ENCODE measurements at regions not wholly inside any gene's neighbourhood (a gene's known extent, or its start where the extent isn't known, plus 50 kb on each side); places are given as distances from the start of the nearest gene placed in this dataset.
"Not testable (repeated sequence)": the region's sequence is repeated elsewhere in the genome, so short reads cannot be mapped to it uniquely, and the experiment has no call there.

- FAIRE-seq (no peak), DNase-seq (ENCODE audit: insufficient read length, low spot score) (no peak)
- TF ChIP-seq POLR2A (IDR thresholded peaks at IDR 0.05; ENCODE audit: low read depth, low read length): no peak
These were observed 175.8 kb upstream of the NPY2R start for GRCh38 chr4:155032521-155033229.

DNA sequence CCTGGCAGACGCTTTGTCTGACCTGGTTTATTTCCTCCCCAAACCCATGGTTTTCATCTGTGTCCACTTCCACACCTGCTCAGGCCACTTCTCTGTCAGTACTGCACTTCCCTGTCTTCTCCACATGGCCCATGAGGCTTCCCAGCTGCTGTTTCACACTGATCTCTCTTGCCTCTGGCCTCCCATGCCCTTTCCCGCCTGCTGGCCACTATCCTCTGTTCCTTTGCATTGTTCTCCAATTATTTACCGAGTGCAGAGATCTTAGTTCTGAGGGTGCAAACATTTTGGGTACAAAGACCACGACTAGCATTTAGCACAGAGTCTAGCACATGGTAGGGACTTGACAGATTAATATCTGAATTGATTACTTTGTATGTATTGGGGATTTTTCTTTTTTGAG is 174.8 kb upstream of the NPY2R start:
- DNase-seq (ENCODE audit: insufficient read length, low spot score): no peak
- TF ChIP-seq POLR2A (IDR thresholded peaks at IDR 0.05; ENCODE audit: low read depth, low read length): no peak
- FAIRE-seq: no peak

- FAIRE-seq (no peak), DNase-seq (ENCODE audit: insufficient read length, low spot score) (no peak)
- TF ChIP-seq POLR2A (IDR thresholded peaks at IDR 0.05; ENCODE audit: low read depth, low read length): no peak
These were observed 171.4 kb upstream of the NPY2R start for GRCh38 chr4:155037031-155037430.

DNA sequence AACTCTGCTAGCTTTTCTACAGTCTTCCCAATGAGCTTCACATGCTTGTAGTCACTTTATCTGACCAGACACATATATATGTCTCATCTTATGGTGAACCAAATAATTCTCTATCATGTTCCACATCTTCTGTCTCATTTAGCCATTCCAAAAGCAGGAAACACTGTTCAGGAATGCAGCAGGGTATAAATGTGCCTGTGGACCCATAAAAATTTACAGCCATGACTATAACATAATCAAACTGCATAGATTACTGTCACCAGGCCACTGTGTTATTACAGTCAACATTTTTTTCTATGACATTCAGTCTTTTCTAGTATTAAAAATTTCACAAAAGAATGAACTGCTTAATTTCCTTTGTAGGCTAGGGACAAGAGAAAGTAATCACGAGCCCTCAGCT is 170.0 kb upstream of the NPY2R start:
- TF ChIP-seq POLR2A (IDR thresholded peaks at IDR 0.05; ENCODE audit: low read depth, low read length): no peak
- FAIRE-seq (no peak), DNase-seq (ENCODE audit: insufficient read length, low spot score) (no peak)

- DNase-seq (ENCODE audit: insufficient read length, low spot score) (no peak), FAIRE-seq (no peak)
- TF ChIP-seq POLR2A (IDR thresholded peaks at IDR 0.05; ENCODE audit: low read depth, low read length): no peak
These were observed 169.3 kb upstream of the NPY2R start for GRCh38 chr4:155039162-155039561.

GRCh38 chr4:155040031-155040430 is 168.4 kb upstream of the NPY2R start:
- FAIRE-seq (no peak), DNase-seq (ENCODE audit: insufficient read length, low spot score) (no peak)
- TF ChIP-seq POLR2A (IDR thresholded peaks at IDR 0.05; ENCODE audit: low read depth, low read length): no peak

DNA sequence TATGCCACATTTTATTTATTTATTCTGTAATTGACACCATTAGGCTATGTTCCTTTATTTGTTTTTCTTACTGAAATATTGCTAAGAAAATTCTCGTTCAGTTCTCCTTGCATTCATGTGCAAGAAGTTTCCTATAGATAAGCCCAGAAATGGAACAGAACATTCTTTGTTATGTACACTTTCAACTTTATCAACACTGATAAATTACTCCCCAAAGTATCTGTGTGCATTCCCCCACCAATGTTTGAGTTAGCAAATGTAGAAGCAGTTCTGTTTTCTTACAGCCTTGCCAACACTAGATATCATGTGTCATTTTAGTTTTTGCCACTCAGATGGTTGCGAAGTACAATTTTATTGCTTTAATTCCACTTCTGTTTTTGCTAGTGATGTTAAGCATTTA is 166.4 kb upstream of the NPY2R start:
- no peak for TF ChIP-seq POLR2A (IDR thresholded peaks at IDR 0.05; ENCODE audit: low read depth, low read length)
- DNase-seq (ENCODE audit: insufficient read length, low spot score): no peak
- FAIRE-seq: no peak

GRCh38 chr4:155044251-155044650 is 164.2 kb upstream of the NPY2R start:
- DNase-seq (ENCODE audit: insufficient read length, low spot score); FAIRE-seq: not testable (repeated sequence)

GRCh38 chr4:155047755-155048154 is 160.7 kb upstream of the NPY2R start:
- no peak for TF ChIP-seq POLR2A (IDR thresholded peaks at IDR 0.05; ENCODE audit: low read depth, low read length)
- no peak for DNase-seq (ENCODE audit: insufficient read length, low spot score)
- FAIRE-seq: no peak

DNA sequence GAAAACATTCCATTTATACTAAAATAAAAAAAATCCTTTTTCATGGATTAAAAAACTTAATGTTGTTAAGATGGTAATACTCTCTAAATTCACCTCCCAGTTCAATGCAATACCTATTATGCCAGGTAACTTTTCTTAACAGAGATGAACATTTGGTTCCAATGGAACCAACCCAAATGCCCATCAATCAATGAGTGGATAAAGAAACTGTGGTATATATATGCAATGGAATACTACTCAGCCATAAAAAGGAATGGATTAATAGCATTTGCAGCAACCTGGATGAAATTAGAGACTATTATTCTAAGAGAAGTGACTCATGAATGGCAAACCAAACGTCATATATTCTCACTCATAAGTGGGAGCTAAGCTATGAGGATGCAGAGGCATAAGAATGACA is 154.4 kb upstream of the NPY2R start:
- DNase-seq (ENCODE audit: insufficient read length, low spot score); FAIRE-seq: not testable (repeated sequence)

DNA sequence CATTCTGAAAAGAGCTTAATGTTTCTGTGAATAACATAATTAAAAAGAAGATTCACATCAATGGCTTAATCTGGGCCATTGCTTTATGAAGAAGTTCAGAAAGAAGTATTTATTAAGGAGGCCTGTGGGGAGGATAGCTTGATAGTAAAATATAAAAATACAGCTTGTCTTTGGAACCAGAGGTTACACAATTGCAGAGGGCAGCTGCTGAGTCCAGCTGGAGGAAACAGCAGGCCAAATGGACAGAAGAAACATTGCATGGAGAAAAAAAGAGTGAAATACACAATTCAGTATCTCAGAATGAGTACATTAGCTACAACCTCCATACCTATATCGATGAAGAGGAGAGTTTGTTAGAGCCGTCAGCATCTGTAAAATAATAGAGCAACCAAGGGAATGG is 148.0 kb upstream of the NPY2R start:
- TF ChIP-seq POLR2A (IDR thresholded peaks at IDR 0.05; ENCODE audit: low read depth, low read length): no peak
- FAIRE-seq (no peak), DNase-seq (ENCODE audit: insufficient read length, low spot score) (no peak)

DNA sequence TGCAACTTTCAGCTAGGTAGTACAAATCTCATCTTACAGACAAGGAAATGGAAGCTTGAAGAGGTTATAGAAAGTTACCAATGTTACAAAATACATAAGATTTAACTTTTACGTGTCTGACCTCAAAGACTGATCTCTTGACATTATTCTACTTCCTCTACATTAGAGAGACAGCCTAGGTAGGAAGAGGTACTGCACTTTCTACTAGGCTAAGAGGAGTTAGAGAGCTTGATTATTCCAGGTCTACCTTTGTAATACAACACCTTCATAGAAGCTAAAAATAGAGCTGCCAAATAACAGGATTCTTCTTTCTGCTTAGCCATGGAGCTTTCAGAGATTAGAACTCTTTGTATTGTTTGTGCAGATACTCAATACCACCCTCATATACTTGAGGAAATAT is 147.6 kb upstream of the NPY2R start:
- TF ChIP-seq POLR2A (IDR thresholded peaks at IDR 0.05; ENCODE audit: low read depth, low read length): no peak
- FAIRE-seq: no peak
- DNase-seq (ENCODE audit: insufficient read length, low spot score): no peak

GRCh38 chr4:155062948-155063347 is 145.5 kb upstream of the NPY2R start:
- no peak for DNase-seq (ENCODE audit: insufficient read length, low spot score)
- no peak for FAIRE-seq
- TF ChIP-seq POLR2A (IDR thresholded peaks at IDR 0.05; ENCODE audit: low read depth, low read length): no peak

DNA sequence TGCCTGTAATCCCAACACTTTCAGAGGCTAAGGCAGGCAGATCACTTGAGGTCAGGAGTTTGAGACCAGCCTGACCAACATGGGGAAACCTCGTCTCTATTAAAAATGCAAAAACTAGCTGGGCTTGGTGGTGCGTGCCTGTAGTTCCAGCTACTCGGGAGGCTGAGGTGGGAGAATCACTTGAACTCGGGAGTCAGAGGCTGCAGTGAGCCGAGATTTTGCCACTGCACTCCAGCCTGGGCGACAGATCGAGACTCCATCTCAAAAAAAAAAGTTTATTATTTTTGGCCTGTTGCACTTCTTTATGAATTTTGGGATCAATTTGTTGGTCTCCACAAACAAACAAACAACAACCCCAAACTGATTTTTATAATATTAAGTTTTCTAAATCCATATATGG is 143.5 kb upstream of the NPY2R start:
- FAIRE-seq; DNase-seq (ENCODE audit: insufficient read length, low spot score): not testable (repeated sequence)

DNA sequence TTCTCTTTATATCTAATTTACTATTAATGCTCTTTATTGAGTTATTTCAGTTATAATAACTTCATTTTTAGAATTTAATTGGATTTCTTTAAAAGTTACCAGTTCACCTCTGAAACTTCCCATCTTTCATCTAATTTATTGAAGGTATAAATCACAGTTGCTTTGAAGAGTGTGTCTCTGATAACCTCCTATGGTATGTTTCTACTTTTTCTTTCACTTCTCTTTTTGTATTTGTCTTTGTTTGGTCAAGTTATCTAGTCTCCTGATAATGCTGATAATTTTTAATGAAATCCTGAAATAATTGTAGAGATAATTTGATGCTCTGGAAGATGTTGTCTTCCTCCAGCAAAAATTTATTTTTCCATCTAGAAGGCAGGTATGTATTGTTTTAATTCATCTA is 141.6 kb upstream of the NPY2R start:
- DNase-seq (ENCODE audit: insufficient read length, low spot score) (no peak), FAIRE-seq (no peak)
- no peak for TF ChIP-seq POLR2A (IDR thresholded peaks at IDR 0.05; ENCODE audit: low read depth, low read length)

DNA sequence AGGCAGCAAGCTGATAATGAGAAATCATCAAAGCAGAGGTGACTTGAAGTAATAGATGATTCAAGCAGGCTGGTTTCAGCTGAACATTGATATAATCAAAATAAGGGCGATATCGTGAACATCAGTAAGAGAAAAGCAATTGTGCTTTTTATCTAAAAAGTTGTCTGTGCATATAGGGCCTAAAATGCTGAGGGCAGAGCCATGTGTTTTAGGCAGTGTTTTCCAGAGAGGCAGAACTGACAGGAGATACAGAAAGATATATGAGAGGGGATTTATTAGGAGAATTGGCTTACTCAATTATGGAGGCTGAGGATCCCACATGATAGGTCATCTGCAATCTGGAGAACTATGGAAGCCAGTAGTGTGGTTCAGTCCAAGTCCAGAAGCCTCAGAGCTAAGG is 136.5 kb upstream of the NPY2R start:
- no peak for TF ChIP-seq POLR2A (IDR thresholded peaks at IDR 0.05; ENCODE audit: low read depth, low read length)
- DNase-seq (ENCODE audit: insufficient read length, low spot score) (no peak), FAIRE-seq (no peak)

Data from H54 (cell line).